Spleen (tissue), 11 donors: ENCODE measurements at regions not wholly inside any gene's neighbourhood (a gene's known extent, or its start where the extent isn't known, plus 50 kb on each side); places are given as distances from the start of the nearest gene placed in this dataset.

Experiments used
- DNase-seq: peaks from one replicate; pipeline ENCODE4 v3.0.0-alpha.2; 2020
- H3K27ac ChIP-seq, 8 donors: fragments of 200-600 bp; sonication (generic) in 7 of 8; 1 replicate in 4 of 8; 2 replicates in 4 of 8; pipeline versions ENCODE4 v1.5.0 to v1.8.0; 2016 to 2021; ENCODE audit warnings: inconsistent platforms in 4 of 8, mild to moderate bottlenecking in 4 of 8, moderate library complexity in 1 of 8
- H3K27me3 ChIP-seq, 7 donors: fragments of 200-600 bp; sonication (generic) in 6 of 7; replicated peaks in 1 of 7; 1 replicate in 4 of 7; 2 replicates in 3 of 7; pipeline versions ENCODE4 v1.5.0 to v1.8.0; 2016 to 2021; ENCODE audit warnings: inconsistent platforms in 3 of 7, mild to moderate bottlenecking in 1 of 7
- H3K36me3 ChIP-seq, 6 donors: fragments of 200-600 bp; sonication (generic) in 5 of 6; 1 replicate in 4 of 6; 2 replicates in 2 of 6; pipeline versions ENCODE4 v1.5.0 to v1.8.0; 2016 to 2021; ENCODE audit warnings: inconsistent platforms in 2 of 6
- H3K4me1 ChIP-seq, 6 donors: fragments of 200-600 bp; sonication (generic) in 5 of 6; 1 replicate in 3 of 6; 2 replicates in 3 of 6; pipeline versions ENCODE4 v1.5.0 to v1.8.0; 2016 to 2021; ENCODE audit warnings: inconsistent platforms in 3 of 6
- H3K4me3 ChIP-seq, 8 donors: fragments of 200-600 bp; sonication (generic) in 7 of 8; 1 replicate in 4 of 8; 2 replicates in 4 of 8; pipeline versions ENCODE4 v1.5.0 to v1.8.0; 2016 to 2021; ENCODE audit warnings: inconsistent platforms in 4 of 8, mild to moderate bottlenecking in 4 of 8, moderate library complexity in 2 of 8
- H3K9me3 ChIP-seq, 8 donors: fragments of 200-600 bp; sonication (generic) in 7 of 8; 1 replicate in 4 of 8; 2 replicates in 4 of 8; pipeline versions ENCODE4 v1.5.0 to v1.8.0; 2016 to 2021; ENCODE audit warnings: inconsistent platforms in 4 of 8
- POLR2A ChIP-seq, 3 donors: fragments of 450-650 bp; IDR thresholded peaks; one replicate each; pipeline ENCODE4 v1.5.1; 2017; ENCODE audit warnings: antibody characterized with exemption in 3 of 3, mild to moderate bottlenecking in 1 of 3
- POLR2AphosphoS5 ChIP-seq, 3 donors: sonication (generic); formaldehyde crosslinking; IDR thresholded peaks; one replicate each; pipeline ENCODE4 v1.5.1; 2017; ENCODE audit warnings: antibody characterized with exemption in 3 of 3
- WGBS, 5 donors: extraction: QIAGEN DNeasy Blood & Tissue Kit in 3 of 5; methylation state at CpG; one replicate each; pipeline versions ENCODE4 v1.1.5 to v1.1.7; 2013 to 2018; 5-methylcytosine and 5-hydroxymethylcytosine counted together
- intact Hi-C: fragments of 100-400 bp; cut with DNase I; formaldehyde crosslinking; loops from one replicate; pipeline ENCODE4 v1.15.0; 2023; ENCODE audit warnings: low total_unique reads
- TF ChIP-seq, protein P1 (sequence below), 11 experiments: fragments of 200-600 bp in 7 of 11; fragments of 450-650 bp in 4 of 11; sonication (generic) in 4 of 11; IDR thresholded peaks in 8 of 11; conservative IDR thresholded peaks in 3 of 11; 1 replicate in 7 of 11; 2 replicates in 4 of 11; pipeline versions ENCODE4 v1.4.0 to v1.8.0; 2016 to 2021; ENCODE audit warnings: antibody characterized with exemption in 11 of 11, inconsistent platforms in 4 of 11, mild to moderate bottlenecking in 1 of 11
- donor health status: healthy with polysubstance abuse.
- donor health status: DM: no; HTN: no; CAD: no; lungs with moderate emphysema.
- donor health status: DM: no; HTN: no; CAD: no.
- donor health status: Bipolar disorder and iron deficiency.
- donor health status: healthy.
- donor health status: DM: no; HTN: no; CAD: no.
- donor health status: DM: yes; HTN: yes; CAD: no.

DNA sequence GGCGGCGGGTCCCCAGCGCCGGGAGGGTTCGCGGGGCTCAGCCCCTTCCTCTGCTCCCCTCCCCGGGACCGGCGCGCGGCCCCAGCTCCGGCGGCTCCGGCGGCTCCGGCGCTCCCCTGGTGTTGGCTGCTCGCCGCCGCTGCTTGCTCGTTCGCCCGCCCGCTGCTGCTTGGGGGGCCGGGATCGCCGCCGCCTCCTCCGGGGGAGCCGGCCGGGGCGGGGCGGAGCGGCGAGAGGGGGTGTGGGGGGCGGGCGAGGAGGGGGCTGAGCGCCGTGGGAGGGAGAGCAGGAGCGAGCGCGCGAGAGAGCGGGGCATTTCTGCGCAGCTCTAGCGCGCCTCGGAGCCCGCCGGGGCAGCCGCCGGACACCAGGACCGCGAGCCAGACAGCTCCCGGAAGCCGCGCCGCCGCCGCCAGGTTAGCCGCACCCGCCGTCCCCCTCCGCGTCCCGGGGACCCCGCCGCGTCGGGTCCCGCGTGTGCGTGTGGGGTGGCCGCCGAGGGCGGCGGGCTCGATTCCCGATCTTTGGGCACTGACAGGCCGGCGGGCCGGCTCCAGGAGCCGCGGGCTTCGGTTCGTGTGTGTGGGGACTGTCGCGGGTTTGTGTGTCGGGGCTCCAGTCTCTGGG, 62.0 kb upstream of the EPB41L1 start:
- intact Hi-C loops: no loop called here
- no peak for DNase-seq
- Histone ChIP-seq H3K27ac (no peak overlapping the region), H3K27me3 (peaks cover 0 to 69% (median 29%) of the 10 kb centered on the region in 7 donors), H3K4me1 (peaks cover 4 to 44% (median 27%) of the 10 kb centered on the region in 6 donors), H3K9me3 (no peaks in the 10 kb centered on the region), H3K36me3 (no peaks in the 10 kb centered on the region), H3K4me3 (peak overlapping the region; percentile 43 to 85 (median 62))
- no peak for TF ChIP-seq POLR2AphosphoS5 (IDR thresholded peaks at IDR 0.05)
- TF ChIP-seq, protein P1, sequence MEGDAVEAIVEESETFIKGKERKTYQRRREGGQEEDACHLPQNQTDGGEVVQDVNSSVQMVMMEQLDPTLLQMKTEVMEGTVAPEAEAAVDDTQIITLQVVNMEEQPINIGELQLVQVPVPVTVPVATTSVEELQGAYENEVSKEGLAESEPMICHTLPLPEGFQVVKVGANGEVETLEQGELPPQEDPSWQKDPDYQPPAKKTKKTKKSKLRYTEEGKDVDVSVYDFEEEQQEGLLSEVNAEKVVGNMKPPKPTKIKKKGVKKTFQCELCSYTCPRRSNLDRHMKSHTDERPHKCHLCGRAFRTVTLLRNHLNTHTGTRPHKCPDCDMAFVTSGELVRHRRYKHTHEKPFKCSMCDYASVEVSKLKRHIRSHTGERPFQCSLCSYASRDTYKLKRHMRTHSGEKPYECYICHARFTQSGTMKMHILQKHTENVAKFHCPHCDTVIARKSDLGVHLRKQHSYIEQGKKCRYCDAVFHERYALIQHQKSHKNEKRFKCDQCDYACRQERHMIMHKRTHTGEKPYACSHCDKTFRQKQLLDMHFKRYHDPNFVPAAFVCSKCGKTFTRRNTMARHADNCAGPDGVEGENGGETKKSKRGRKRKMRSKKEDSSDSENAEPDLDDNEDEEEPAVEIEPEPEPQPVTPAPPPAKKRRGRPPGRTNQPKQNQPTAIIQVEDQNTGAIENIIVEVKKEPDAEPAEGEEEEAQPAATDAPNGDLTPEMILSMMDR (IDR thresholded peaks at IDR 0.05 in 8 of 11, conservative IDR thresholded peaks at IDR 0.05 in 3 of 11): no peak
- no peak for TF ChIP-seq POLR2A (IDR thresholded peaks at IDR 0.05)
- 0 to 1% (median 1%) methylated on average over 3 to 89 of the region's 89 CpGs; no CpG with 5 or more reads in 1 of the 5 donors for WGBS, 5 donors

DNA sequence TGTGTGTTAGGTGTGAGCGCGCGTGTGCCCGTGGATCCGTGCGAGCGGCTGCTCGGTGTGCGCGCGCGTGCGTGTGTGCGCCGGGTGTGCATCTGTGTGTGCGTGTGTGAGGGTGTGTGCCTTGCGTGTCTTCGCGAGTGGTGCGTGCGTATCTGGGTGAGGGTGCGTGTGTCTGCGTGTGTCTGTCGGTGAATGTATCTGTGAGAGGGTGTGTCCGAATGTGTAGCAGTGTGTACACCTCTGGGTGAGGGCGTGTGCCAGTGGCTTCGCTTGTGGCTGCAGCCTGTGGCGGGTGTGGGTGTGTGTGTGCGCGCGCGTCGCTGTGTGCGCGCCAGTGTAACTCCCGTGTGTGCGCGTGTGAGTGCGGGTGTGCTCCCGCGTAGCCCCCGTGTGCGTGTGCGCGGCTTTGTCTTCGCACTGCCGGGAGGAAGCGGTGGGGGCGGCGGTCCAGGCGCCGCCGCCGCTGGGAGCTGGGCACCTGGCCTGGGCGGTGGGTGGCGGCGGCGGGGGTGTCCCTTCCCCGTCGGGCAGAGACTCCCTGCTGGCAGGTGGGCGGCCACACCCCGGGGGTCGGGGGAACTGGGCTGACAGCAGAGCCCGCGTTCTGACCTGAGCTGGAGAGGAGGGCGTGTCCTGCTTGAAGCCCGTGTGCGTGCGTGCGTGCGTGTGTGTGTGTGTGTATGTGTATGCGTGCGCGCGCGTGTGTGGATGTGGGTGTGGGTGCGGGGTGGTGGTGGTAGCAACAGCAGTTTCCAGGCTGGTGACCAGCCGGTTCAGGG, 61.3 kb upstream of the EPB41L1 start:
- DNase-seq: peak; percentile 79
- 1% methylated on average over 47 to 78 of the region's 78 CpGs for WGBS, 5 donors

DNA sequence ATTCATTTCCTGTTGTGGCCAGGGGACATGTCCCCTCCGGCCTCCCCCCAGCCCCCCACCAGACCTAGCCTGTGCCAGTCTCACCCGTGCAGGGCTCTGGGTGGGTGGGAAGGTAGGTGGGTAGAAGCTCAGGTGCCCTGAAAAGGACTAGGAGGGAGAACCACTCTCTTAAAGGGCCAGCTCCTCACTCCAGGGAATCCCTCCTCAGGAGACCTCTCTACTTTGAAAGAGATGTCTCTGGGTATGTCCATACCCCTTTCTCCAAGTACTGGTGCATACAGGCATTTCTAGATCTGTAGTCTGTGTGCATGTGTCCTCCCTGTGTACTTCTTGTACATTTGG, 60.8 kb upstream of the EPB41L1 start:
- WGBS, 5 donors: 0 to 7% (median 0%) methylated on average over 1 to 2 of the region's 2 CpGs
- Histone ChIP-seq H3K4me1 (peaks cover 10 to 57% (median 40%) of the 10 kb centered on the region in 6 donors), H3K36me3 (no peaks in the 10 kb centered on the region), H3K9me3 (no peaks in the 10 kb centered on the region), H3K4me3 (peak overlapping the region in 7 of 8 donors; percentile 47 to 85 (median 63)), H3K27ac (peak overlapping the region in 5 of 8 donors; percentile 7 to 58 (median 49)), H3K27me3 (peaks cover 0 to 62% (median 29%) of the 10 kb centered on the region in 7 donors)
- TF ChIP-seq, protein P1 (IDR thresholded peaks at IDR 0.05 in 8 of 11, conservative IDR thresholded peaks at IDR 0.05 in 3 of 11): no peak
- TF ChIP-seq POLR2AphosphoS5 (IDR thresholded peaks at IDR 0.05) (no peak), POLR2A (IDR thresholded peaks at IDR 0.05) (no peak)
- intact Hi-C loops: no loop called here
- DNase-seq: no peak

More for the DNA sequence above, 61.3 kb upstream of the EPB41L1 start:
- Histone ChIP-seq H3K27me3 (peaks cover 0 to 68% (median 29%) of the 10 kb centered on the region in 7 donors), H3K36me3 (no peaks in the 10 kb centered on the region), H3K9me3 (no peaks in the 10 kb centered on the region), H3K4me1 (peaks cover 10 to 51% (median 35%) of the 10 kb centered on the region in 6 donors), H3K4me3 (peak overlapping the region; percentile 43 to 85 (median 62)), H3K27ac (peak overlapping the region in 2 of 8 donors; percentile 49 to 58)
- intact Hi-C loops: no loop called here
- TF ChIP-seq, protein P1 (IDR thresholded peaks at IDR 0.05 in 8 of 11, conservative IDR thresholded peaks at IDR 0.05 in 3 of 11): no peak
- no peak for TF ChIP-seq POLR2A (IDR thresholded peaks at IDR 0.05)
- TF ChIP-seq POLR2AphosphoS5 (IDR thresholded peaks at IDR 0.05): peak in 1 of 3 donors; percentile 4

DNA sequence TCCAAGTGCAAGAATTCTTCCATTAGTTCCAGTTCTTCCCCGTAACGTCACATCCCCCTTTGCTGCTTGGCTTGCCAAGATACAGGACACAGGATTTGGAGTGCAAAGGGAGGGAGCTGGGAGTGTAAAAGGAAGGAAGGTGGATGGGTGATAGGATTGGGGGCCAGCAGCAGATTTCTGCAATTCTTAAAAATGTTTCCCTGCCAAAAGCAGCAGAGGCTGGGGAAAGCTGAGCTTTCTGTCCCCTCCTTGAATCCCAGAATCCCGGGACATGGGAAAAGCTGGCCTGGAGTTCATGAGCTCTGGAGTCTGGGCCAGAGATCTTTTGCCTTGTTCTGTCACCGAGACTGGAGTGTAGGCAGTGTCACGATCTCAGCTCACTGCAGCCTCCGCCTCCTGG, 60.0 kb upstream of the EPB41L1 start:
- Histone ChIP-seq H3K9me3 (no peaks in the 10 kb centered on the region), H3K27ac (peak overlapping the region in 5 of 8 donors; percentile 7 to 58 (median 49)), H3K27me3 (peaks cover 0 to 55% (median 29%) of the 10 kb centered on the region in 7 donors), H3K4me1 (peaks cover 10 to 58% (median 41%) of the 10 kb centered on the region in 6 donors), H3K36me3 (no peaks in the 10 kb centered on the region), H3K4me3 (peak overlapping the region in 4 of 8 donors; percentile 60 to 85 (median 68))
- WGBS, 5 donors: 46 to 62% (median 57%) methylated on average over 6 of the region's 6 CpGs
- no peak for TF ChIP-seq POLR2A (IDR thresholded peaks at IDR 0.05)
- no peak for TF ChIP-seq POLR2AphosphoS5 (IDR thresholded peaks at IDR 0.05)
- TF ChIP-seq, protein P1 (IDR thresholded peaks at IDR 0.05 in 8 of 11, conservative IDR thresholded peaks at IDR 0.05 in 3 of 11): no peak
- intact Hi-C loops: no loop called here
- DNase-seq: no peak
